H1 (cell line): ENCODE measurements at regions not wholly inside any gene's neighbourhood (a gene's known extent, or its start where the extent isn't known, plus 50 kb on each side); places are given as distances from the start of the nearest gene placed in this dataset.

Experiments
- CTBP2 ChIP-seq: IDR thresholded peaks from 2 replicates; pipeline ENCODE4 v1.7.0; 2011; ENCODE audit warnings: borderline replicate concordance, mild to moderate bottlenecking, moderate library complexity, mixed read lengths, low read length; ENCODE audit not compliant: insufficient read depth, insufficient read length
- NRF1 ChIP-seq: IDR thresholded peaks from 2 replicates; pipeline ENCODE4 v1.6.1; 2011; ENCODE audit warnings: mild to moderate bottlenecking, low read depth, low read length, improper control_type of control experiment
- PHF8 ChIP-seq: fragments of 200-600 bp; sonication (generic); conservative IDR thresholded peaks from 2 replicates; pipeline ENCODE4 v1.7.1; 2012; ENCODE audit warnings: low read depth, mild to moderate bottlenecking, inconsistent platforms, low read length, moderate library complexity
- TAF7 ChIP-seq: optimal IDR thresholded peaks from 2 replicates; pipeline ENCODE3; 2011; ENCODE audit warnings: low read depth, mild to moderate bottlenecking, inconsistent platforms, low read length, moderate library complexity, borderline replicate concordance

- no peak for TF ChIP-seq CTBP2
- TF ChIP-seq PHF8, result no peak
- TF ChIP-seq TAF7, result no peak
- no peak for TF ChIP-seq NRF1
These were observed 317.3 kb downstream of the FBXW7 start (continued) for GRCh38 chr4:152218576-152218975.
